ENCODE measurements at regions not wholly inside any gene's neighbourhood (a gene's known extent, or its start where the extent isn't known, plus 50 kb on each side); places are given as distances from the start of the nearest gene placed in this dataset.

GRCh38 chr1:87999852-88000251 lies 671.2 kb downstream of the LMO4 start:
- TF ChIP-seq CTCF (IDR thresholded peaks at IDR 0.05) (no peak), POLR2A (IDR thresholded peaks at IDR 0.05) (no peak), POLR2AphosphoS5 (IDR thresholded peaks at IDR 0.05; ENCODE audit: insufficient read depth in 1 of 2, low read depth in 1 of 2) (no peak)
